ENCODE measurements at regions not wholly inside any gene's neighbourhood (a gene's known extent, or its start where the extent isn't known, plus 50 kb on each side); places are given as distances from the start of the nearest gene placed in this dataset.

DNA sequence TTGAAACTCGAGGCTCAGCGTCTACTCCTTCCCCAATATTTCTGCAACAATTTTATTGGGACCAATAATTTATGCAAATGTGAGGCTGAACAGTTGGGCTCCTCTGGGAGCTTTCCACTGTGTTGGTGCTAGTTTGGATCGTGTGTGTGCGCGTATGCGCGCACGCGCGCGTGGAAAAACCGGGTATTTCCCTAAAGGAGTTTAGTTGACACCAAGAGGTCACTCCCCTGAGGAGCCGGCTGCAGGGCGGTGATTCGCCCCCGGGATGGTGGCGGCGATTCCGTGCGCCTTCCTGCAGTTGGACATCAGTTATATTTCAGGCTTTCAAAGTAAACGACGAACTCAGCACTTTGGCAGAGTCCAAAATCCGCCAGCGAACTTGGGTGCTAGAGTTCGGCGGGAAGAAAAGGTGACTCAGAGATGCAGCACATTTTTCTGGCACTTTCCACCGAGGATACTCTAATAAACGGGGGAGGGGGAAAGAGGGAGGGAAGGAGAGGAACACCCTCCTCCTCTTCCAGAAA lies 186.5 kb upstream of the FANCL start:
- TF ChIP-seq, protein P1, sequence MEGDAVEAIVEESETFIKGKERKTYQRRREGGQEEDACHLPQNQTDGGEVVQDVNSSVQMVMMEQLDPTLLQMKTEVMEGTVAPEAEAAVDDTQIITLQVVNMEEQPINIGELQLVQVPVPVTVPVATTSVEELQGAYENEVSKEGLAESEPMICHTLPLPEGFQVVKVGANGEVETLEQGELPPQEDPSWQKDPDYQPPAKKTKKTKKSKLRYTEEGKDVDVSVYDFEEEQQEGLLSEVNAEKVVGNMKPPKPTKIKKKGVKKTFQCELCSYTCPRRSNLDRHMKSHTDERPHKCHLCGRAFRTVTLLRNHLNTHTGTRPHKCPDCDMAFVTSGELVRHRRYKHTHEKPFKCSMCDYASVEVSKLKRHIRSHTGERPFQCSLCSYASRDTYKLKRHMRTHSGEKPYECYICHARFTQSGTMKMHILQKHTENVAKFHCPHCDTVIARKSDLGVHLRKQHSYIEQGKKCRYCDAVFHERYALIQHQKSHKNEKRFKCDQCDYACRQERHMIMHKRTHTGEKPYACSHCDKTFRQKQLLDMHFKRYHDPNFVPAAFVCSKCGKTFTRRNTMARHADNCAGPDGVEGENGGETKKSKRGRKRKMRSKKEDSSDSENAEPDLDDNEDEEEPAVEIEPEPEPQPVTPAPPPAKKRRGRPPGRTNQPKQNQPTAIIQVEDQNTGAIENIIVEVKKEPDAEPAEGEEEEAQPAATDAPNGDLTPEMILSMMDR (IDR thresholded peaks at IDR 0.05; ENCODE audit: low read length): no peak
- no peak for TF ChIP-seq EZH2phosphoT487 (IDR thresholded peaks at IDR 0.05; ENCODE audit: low read length)

Data from MM.1S (cell line).